WTC11 (cell line): ENCODE measurements at regions not wholly inside any gene's neighbourhood (a gene's known extent, or its start where the extent isn't known, plus 50 kb on each side); places are given as distances from the start of the nearest gene placed in this dataset.

ENCODE experiments used
- ATAC-seq: fragments of 200-7000 bp; cut with Tn5 transposase; 2 replicates; pipeline ENCODE4 v1.10.0; 2021; ENCODE audit warnings: mild to moderate bottlenecking, moderate library complexity
- CTCF ChIA-PET: fragments of 300-600 bp; sonication (Branson Sonifier 250); formaldehyde crosslinking; loops from one replicate; lab custom pipeline; 2021; ENCODE audit warnings: antibody characterized with exemption; lab: Charles Lee
- POLR2A ChIA-PET: fragments of 350-600 bp; sonication (Branson Sonifier 250); formaldehyde crosslinking; loops from one replicate; lab custom pipeline; 2021; ENCODE audit warnings: antibody characterized with exemption; lab: Charles Lee
- DNase-seq: peaks from one replicate; pipeline ENCODE4 v3.0.0; 2021; ENCODE audit warnings: low spot score
- H3K27ac Mint-ChIP-seq: 2 replicates; pipeline ENCODE4 v1.8.0; 2021; ENCODE audit warnings: mixed read lengths
- H3K27me3 Mint-ChIP-seq: 2 replicates; pipeline ENCODE4 v1.8.0; 2021; ENCODE audit warnings: low read depth, mild to moderate bottlenecking, moderate library complexity, mixed read lengths
- H3K36me3 Mint-ChIP-seq: 2 replicates; pipeline ENCODE4 v1.8.0; 2021; ENCODE audit warnings: mixed read lengths
- H3K4me1 Mint-ChIP-seq: 2 replicates; pipeline ENCODE4 v1.8.0; 2022; ENCODE audit warnings: mixed read lengths
- H3K4me3 Mint-ChIP-seq: 2 replicates; pipeline ENCODE4 v1.8.0; 2021; ENCODE audit warnings: mild to moderate bottlenecking, moderate library complexity, mixed read lengths
- H3K9me3 Mint-ChIP-seq: 2 replicates; pipeline ENCODE4 v1.8.0; 2021; ENCODE audit warnings: mixed read lengths
- ATF1 ChIP-seq: sonication (generic); formaldehyde crosslinking; IDR thresholded peaks from 2 replicates; pipeline ENCODE4 v1.8.1; 2023; ENCODE audit warnings: mild to moderate bottlenecking, moderate library complexity, missing genetic modification reagents
- ATF3 ChIP-seq: sonication (generic); formaldehyde crosslinking; conservative IDR thresholded peaks from 2 replicates; pipeline ENCODE4 v1.8.1; 2022; ENCODE audit warnings: mild to moderate bottlenecking, missing genetic modification reagents
- CREM ChIP-seq: sonication (generic); formaldehyde crosslinking; IDR thresholded peaks from 2 replicates; pipeline ENCODE4 v1.8.1; 2022; ENCODE audit warnings: mild to moderate bottlenecking, missing genetic modification reagents, moderate library complexity
- CTCF ChIP-seq: fragments of 200-600 bp; IDR thresholded peaks from 2 replicates; pipeline ENCODE4 v1.8.0; 2022; ENCODE audit warnings: antibody characterized with exemption
- ELF4 ChIP-seq: sonication (generic); formaldehyde crosslinking; IDR thresholded peaks from 2 replicates; pipeline ENCODE4 v1.8.1; 2022; ENCODE audit warnings: low read depth, mild to moderate bottlenecking, moderate library complexity, missing genetic modification reagents
- ERG ChIP-seq: fragments of 250-450 bp; sonication (Bioruptor Pico); IDR thresholded peaks from 2 replicates; pipeline ENCODE4 v1.8.0; 2021; ENCODE audit warnings: mild to moderate bottlenecking
- ETV6 ChIP-seq: sonication (generic); formaldehyde crosslinking; IDR thresholded peaks from 2 replicates; pipeline ENCODE4 v1.8.1; 2022; ENCODE audit warnings: mild to moderate bottlenecking, missing genetic modification reagents
- FOXJ3 ChIP-seq: sonication (generic); formaldehyde crosslinking; IDR thresholded peaks from 2 replicates; pipeline ENCODE4 v1.9.0; 2021; ENCODE audit warnings: missing genetic modification reagents, mild to moderate bottlenecking, borderline replicate concordance
- GABPB1 ChIP-seq: sonication (generic); formaldehyde crosslinking; IDR thresholded peaks from 2 replicates; pipeline ENCODE4 v1.8.1; 2023; ENCODE audit warnings: mild to moderate bottlenecking, missing genetic modification reagents
- HMGA2 ChIP-seq: fragments of 250-450 bp; sonication (Bioruptor Pico); IDR thresholded peaks from 2 replicates; pipeline ENCODE4 v1.4.0; 2021; ENCODE audit warnings: mild to moderate bottlenecking, moderate library complexity
- MLX ChIP-seq: sonication (generic); formaldehyde crosslinking; IDR thresholded peaks from 2 replicates; pipeline ENCODE4 v1.8.1; 2023; ENCODE audit warnings: mild to moderate bottlenecking, missing genetic modification reagents, moderate library complexity
- MXD4 ChIP-seq: fragments of 250-450 bp; sonication (Bioruptor Pico); IDR thresholded peaks from 2 replicates; pipeline ENCODE4 v1.8.0; 2021; ENCODE audit warnings: mild to moderate bottlenecking, moderate library complexity, borderline replicate concordance
- NFE2L1 ChIP-seq: sonication (generic); formaldehyde crosslinking; IDR thresholded peaks from 2 replicates; pipeline ENCODE4 v1.8.1; 2023; ENCODE audit warnings: missing genetic modification reagents
- NFYB ChIP-seq: sonication (generic); formaldehyde crosslinking; conservative IDR thresholded peaks from 2 replicates; pipeline ENCODE4 v1.8.0; 2022; ENCODE audit warnings: low read depth, missing genetic modification reagents
- OVOL2 ChIP-seq: fragments of 250-450 bp; sonication (Bioruptor Pico); IDR thresholded peaks from 2 replicates; pipeline ENCODE4 v1.9.0; 2021; ENCODE audit warnings: mild to moderate bottlenecking, borderline replicate concordance
- PREB ChIP-seq: sonication (generic); formaldehyde crosslinking; IDR thresholded peaks from 2 replicates; pipeline ENCODE4 v1.8.1; 2022; ENCODE audit warnings: mild to moderate bottlenecking, missing genetic modification reagents, moderate library complexity, borderline replicate concordance
- RELA ChIP-seq: sonication (generic); formaldehyde crosslinking; IDR thresholded peaks from 2 replicates; pipeline ENCODE4 v1.8.1; 2022; ENCODE audit warnings: missing genetic modification reagents, mild to moderate bottlenecking, borderline replicate concordance
- RORB ChIP-seq: fragments of 250-450 bp; sonication (Bioruptor Pico); IDR thresholded peaks from 2 replicates; pipeline ENCODE4 v1.9.0; 2021; ENCODE audit warnings: mild to moderate bottlenecking
- SMAD3 ChIP-seq: sonication (generic); formaldehyde crosslinking; IDR thresholded peaks from 2 replicates; pipeline ENCODE4 v1.8.0; 2022; ENCODE audit warnings: missing genetic modification reagents, mild to moderate bottlenecking, borderline replicate concordance
- SMAD4 ChIP-seq: sonication (generic); formaldehyde crosslinking; IDR thresholded peaks from 2 replicates; pipeline ENCODE4 v1.8.0; 2022; ENCODE audit warnings: mild to moderate bottlenecking, missing genetic modification reagents
- SP1 ChIP-seq: sonication (generic); formaldehyde crosslinking; conservative IDR thresholded peaks from 2 replicates; pipeline ENCODE4 v1.8.1; 2022; ENCODE audit warnings: missing genetic modification reagents
- TEAD4 ChIP-seq: sonication (generic); formaldehyde crosslinking; IDR thresholded peaks from 2 replicates; pipeline ENCODE4 v1.8.0; 2022; ENCODE audit warnings: mild to moderate bottlenecking, missing genetic modification reagents
- USF1 ChIP-seq: sonication (generic); formaldehyde crosslinking; IDR thresholded peaks from 2 replicates; pipeline ENCODE4 v1.8.0; 2022; ENCODE audit warnings: mild to moderate bottlenecking, missing genetic modification reagents
- ZBTB43 ChIP-seq: sonication (generic); formaldehyde crosslinking; IDR thresholded peaks from 2 replicates; pipeline ENCODE4 v1.8.1; 2023; ENCODE audit warnings: mild to moderate bottlenecking, missing genetic modification reagents
- ZNF138 ChIP-seq: sonication (generic); formaldehyde crosslinking; conservative IDR thresholded peaks from 2 replicates; pipeline ENCODE4 v1.8.1; 2022; ENCODE audit warnings: mild to moderate bottlenecking, moderate library complexity, missing genetic modification reagents
- ZNF263 ChIP-seq: sonication (generic); formaldehyde crosslinking; IDR thresholded peaks from 2 replicates; pipeline ENCODE4 v1.8.1; 2022; ENCODE audit warnings: low read depth, mild to moderate bottlenecking, moderate library complexity, missing genetic modification reagents
- ZNF396 ChIP-seq: fragments of 250-450 bp; sonication (Bioruptor Pico); IDR thresholded peaks from 2 replicates; pipeline ENCODE4 v1.8.0; 2021; ENCODE audit warnings: mild to moderate bottlenecking, moderate library complexity, borderline replicate concordance
- ZNF423 ChIP-seq: fragments of 250-450 bp; sonication (Bioruptor Pico); IDR thresholded peaks from 2 replicates; pipeline ENCODE4 v2.1.2; 2022; ENCODE audit warnings: mild to moderate bottlenecking, moderate library complexity

GRCh38 chr1:162928141-162928540, 67.2 kb upstream of the CCDC190 start:
- Mint-ChIP-seq H3K4me3 (no peak overlapping the region), H3K4me1 (no peaks in the 10 kb centered on the region), H3K27ac (no peak overlapping the region), H3K9me3 (no peaks in the 10 kb centered on the region), H3K27me3 (peaks cover 3% of the 10 kb centered on the region; the same call in 1 of the 2 replicates), H3K36me3 (no peaks in the 10 kb centered on the region)
- CTCF ChIA-PET: no interaction called here
- TF ChIP-seq ETV6 (CRISPR knock-in tag) (no peak), TEAD4 (CRISPR knock-in tag) (no peak), ZNF423 (no peak), ZBTB43 (no peak), ZNF138 (no peak), ATF1 (no peak), MLX (CRISPR knock-in tag) (no peak), MXD4 (CRISPR knock-in tag) (no peak), OVOL2 (CRISPR knock-in tag) (no peak), PREB (CRISPR knock-in tag) (no peak), ZNF396 (no peak), ZNF263 (CRISPR knock-in tag) (no peak), NFYB (no peak), RELA (CRISPR knock-in tag) (no peak), ELF4 (CRISPR knock-in tag) (no peak)
- ATAC-seq (no peak), DNase-seq (no peak)
- POLR2A ChIA-PET: no interaction called here

GRCh38 chr1:162927421-162927820, 66.4 kb upstream of the CCDC190 start:
- POLR2A ChIA-PET: interaction anchor here (0.7 kb wide), 1 partner anchor 141 kb away, joined by 3 read pairs; no protein-coding TSS in a partner anchor
- CTCF ChIA-PET: interaction anchor here (0.9 to 1.1 kb wide), 2 partner anchors 49 to 144 kb away, joined by 3 read pairs; no protein-coding TSS in a partner anchor

More at GRCh38 chr1:162927421-162927820, 66.4 kb upstream of the CCDC190 start:
- H3K27ac Mint-ChIP-seq: no peak overlapping the region
- H3K36me3 Mint-ChIP-seq: no peaks in the 10 kb centered on the region
- no peak for TF ChIP-seq RORB (CRISPR knock-in tag)
- no peak for TF ChIP-seq GABPB1
- no peak for TF ChIP-seq ATF3
- TF ChIP-seq CREM (CRISPR knock-in tag): no peak
- TF ChIP-seq NFE2L1: no peak
- TF ChIP-seq SMAD4 (CRISPR knock-in tag): no peak
- no peak for TF ChIP-seq HMGA2
- TF ChIP-seq ERG (CRISPR knock-in tag): no peak
- TF ChIP-seq SP1 (CRISPR knock-in tag): no peak
- no peak for TF ChIP-seq CTCF
- no peak for TF ChIP-seq USF1 (CRISPR knock-in tag)
- TF ChIP-seq SMAD3 (CRISPR knock-in tag): no peak
- no peak for TF ChIP-seq FOXJ3 (CRISPR knock-in tag)
- ATAC-seq (no peak), DNase-seq (no peak)
- H3K27me3 Mint-ChIP-seq: peaks cover 3% of the 10 kb centered on the region; the same call in 1 of the 2 replicates
- no peaks in the 10 kb centered on the region for H3K4me1 Mint-ChIP-seq
- H3K4me3 Mint-ChIP-seq: no peak overlapping the region
- H3K9me3 Mint-ChIP-seq: no peaks in the 10 kb centered on the region
